H1 (cell line): ENCODE measurements at regions not wholly inside any gene's neighbourhood (a gene's known extent, or its start where the extent isn't known, plus 50 kb on each side); places are given as distances from the start of the nearest gene placed in this dataset.

Source experiments
- CTCF ChIA-PET: fragments of 300-600 bp; sonication (Branson Sonifier 250); formaldehyde crosslinking; loops from one replicate; lab custom pipeline; 2021; ENCODE audit not compliant: partially characterized antibody; lab: Charles Lee
- POLR2A ChIA-PET: fragments of 300-600 bp; sonication (Branson Sonifier 250); formaldehyde crosslinking; loops from one replicate; lab custom pipeline; 2021; ENCODE audit warnings: inconsistent platforms; ENCODE audit not compliant: partially characterized antibody; lab: Charles Lee
- DNase-seq, 2 experiments: peaks; one replicate each; pipeline versions ENCODE4 v3.0.0 to v3.0.0-alpha.2; 2010 to 2022; ENCODE audit warnings: low spot score in 2 of 2, low read depth in 1 of 2, mixed read lengths in 1 of 2
- FAIRE-seq: peaks from 2 replicates; lab custom pipeline; 2011; peaks lifted over from hg19 to GRCh38; lab: Jason Lieb, UNC
- H2AFZ ChIP-seq: 2 replicates; pipeline ENCODE4 v1.8.1; 2012; ENCODE audit warnings: low read length, inconsistent platforms
- H2AK5ac ChIP-seq: 2 replicates; pipeline ENCODE4 v1.6.1; 2013; ENCODE audit warnings: low read depth, low read length
- H2BK120ac ChIP-seq: replicated peaks from 2 replicates; pipeline ENCODE3; 2013; ENCODE audit warnings: low read depth, low read length, inconsistent platforms
- H2BK12ac ChIP-seq: 2 replicates; pipeline ENCODE4 v1.6.1; 2013; ENCODE audit warnings: low read depth, low read length
- H2BK15ac ChIP-seq: 2 replicates; pipeline ENCODE4 v1.6.1; 2013; ENCODE audit warnings: low read length
- H2BK20ac ChIP-seq: 2 replicates; pipeline ENCODE4 v1.6.1; 2013; ENCODE audit warnings: low read length
- H2BK5ac ChIP-seq: 2 replicates; pipeline ENCODE4 v1.6.1; 2013; ENCODE audit warnings: low read depth, low read length
- H3K14ac ChIP-seq: 2 replicates; pipeline ENCODE4 v1.6.1; 2013; ENCODE audit warnings: inconsistent platforms; ENCODE audit not compliant: insufficient read length
- H3K18ac ChIP-seq: 2 replicates; pipeline ENCODE4 v1.6.1; 2013; ENCODE audit warnings: low read length; ENCODE audit errors: extremely low read depth
- H3K23ac ChIP-seq: 2 replicates; pipeline ENCODE4 v1.6.1; 2013; ENCODE audit warnings: inconsistent platforms; ENCODE audit not compliant: insufficient read length
- H3K23me2 ChIP-seq: 2 replicates; pipeline ENCODE4 v1.6.1; 2013; ENCODE audit warnings: low read depth, low read length
- H3K27ac ChIP-seq: 2 replicates; pipeline ENCODE4 v1.6.1; 2011; ENCODE audit warnings: low read depth, low read length, inconsistent platforms
- H3K27me3 ChIP-seq, 4 experiments: replicated peaks in 1 of 4; 1 replicate in 1 of 4; 2 replicates in 3 of 4; pipeline versions ENCODE4 v1.6.1 to v1.8.1; 2011 to 2013; ENCODE audit warnings: low read length in 3 of 4, mild to moderate bottlenecking in 3 of 4, inconsistent platforms in 2 of 4, mixed read lengths in 2 of 4, moderate library complexity in 1 of 4; ENCODE audit not compliant: control insufficient read depth in 3 of 4, insufficient read depth in 3 of 4; ENCODE audit errors: extremely low read depth in 1 of 4
- H3K36me3 ChIP-seq, 4 experiments: 2 replicates each; pipeline versions ENCODE4 v1.6.1 to v1.8.1; 2011 to 2013; ENCODE audit warnings: mild to moderate bottlenecking in 4 of 4, low read length in 3 of 4, moderate library complexity in 2 of 4, control low read depth in 1 of 4, inconsistent platforms in 1 of 4; ENCODE audit not compliant: insufficient read depth in 4 of 4, control insufficient read depth in 2 of 4
- H3K4ac ChIP-seq: replicated peaks from 2 replicates; pipeline ENCODE3; 2013; ENCODE audit warnings: low read length, low read depth, mixed read lengths, inconsistent platforms; ENCODE audit not compliant: insufficient read length
- H3K4me1 ChIP-seq, 4 experiments: replicated peaks in 1 of 4; 1 replicate in 1 of 4; 2 replicates in 3 of 4; pipeline versions ENCODE4 v1.6.1 to v1.8.1; 2011 to 2013; ENCODE audit warnings: low read length in 3 of 4, inconsistent platforms in 2 of 4, mixed read lengths in 1 of 4; ENCODE audit not compliant: insufficient read depth in 4 of 4, control insufficient read depth in 3 of 4
- H3K4me2 ChIP-seq, 2 experiments: 2 replicates each; pipeline versions ENCODE4 v1.6.1 to v1.8.1; 2011 to 2013; ENCODE audit warnings: low read depth in 2 of 2, low read length in 2 of 2, control low read depth in 1 of 2, inconsistent platforms in 1 of 2, mild to moderate bottlenecking in 1 of 2; ENCODE audit not compliant: insufficient read depth in 1 of 2
- H3K4me3 ChIP-seq, 4 experiments: fragments of 200-600, 300-600 bp in 1 of 4; sonication (generic), shearing (Covaris generic), sonication (Bioruptor Twin) in 1 of 4; 2 replicates each; pipeline versions ENCODE4 v1.5.1 to v1.8.1; 2011 to 2016; ENCODE audit warnings: low read length in 4 of 4, low read depth in 3 of 4, control low read depth in 2 of 4, inconsistent platforms in 2 of 4, mild to moderate bottlenecking in 2 of 4, mixed read lengths in 1 of 4, moderate library complexity in 1 of 4; ENCODE audit not compliant: insufficient read depth in 2 of 4; ENCODE audit errors: extremely low read depth in 1 of 4
- H3K56ac ChIP-seq: replicated peaks from 2 replicates; pipeline ENCODE3; 2013; ENCODE audit warnings: low read depth, mild to moderate bottlenecking, mixed read lengths, low read length, inconsistent platforms; ENCODE audit not compliant: insufficient read length
- H3K79me1 ChIP-seq: 2 replicates; pipeline ENCODE4 v1.6.1; 2013; ENCODE audit warnings: low read depth, low read length, control low read depth
- H3K79me2 ChIP-seq, 2 experiments: 2 replicates each; pipeline versions ENCODE4 v1.6.1 to v1.8.1; 2012 to 2013; ENCODE audit warnings: low read length in 2 of 2, mild to moderate bottlenecking in 2 of 2, inconsistent platforms in 1 of 2; ENCODE audit not compliant: insufficient read depth in 2 of 2, control insufficient read depth in 1 of 2
- H3K9ac ChIP-seq, 4 experiments: replicated peaks in 1 of 4; 1 replicate in 1 of 4; 2 replicates in 3 of 4; pipeline versions ENCODE4 v1.6.1 to v1.8.1; 2011 to 2013; ENCODE audit warnings: low read depth in 3 of 4, low read length in 3 of 4, control low read depth in 2 of 4, mild to moderate bottlenecking in 2 of 4, moderate library complexity in 2 of 4, inconsistent platforms in 1 of 4; ENCODE audit errors: extremely low read depth in 1 of 4
- H3K9me3 ChIP-seq, 2 experiments: 2 replicates each; pipeline versions ENCODE4 v1.6.1 to v1.8.1; 2012 to 2013; ENCODE audit warnings: mild to moderate bottlenecking in 2 of 2, moderate library complexity in 2 of 2, control low read depth in 1 of 2, inconsistent platforms in 1 of 2, low read depth in 1 of 2, low read length in 1 of 2, mixed read lengths in 1 of 2; ENCODE audit not compliant: insufficient read depth in 2 of 2
- H4K20me1 ChIP-seq, 2 experiments: replicated peaks in 1 of 2; 2 replicates each; pipeline versions ENCODE3 to v1.8.1; 2011 to 2013; ENCODE audit warnings: inconsistent platforms in 2 of 2, low read length in 2 of 2, mild to moderate bottlenecking in 1 of 2; ENCODE audit not compliant: insufficient read depth in 2 of 2, control insufficient read depth in 1 of 2
- H4K5ac ChIP-seq: 2 replicates; pipeline ENCODE4 v1.6.1; 2013; ENCODE audit warnings: low read length, low read depth, mixed read lengths, inconsistent platforms; ENCODE audit not compliant: insufficient read length
- H4K8ac ChIP-seq: 2 replicates; pipeline ENCODE4 v1.8.0; 2013; ENCODE audit warnings: mild to moderate bottlenecking, moderate library complexity, low read length, inconsistent platforms; ENCODE audit not compliant: insufficient read depth; ENCODE audit errors: extremely low read depth
- H4K91ac ChIP-seq: replicated peaks from 2 replicates; pipeline ENCODE3; 2013; ENCODE audit warnings: low read length, mixed read lengths, inconsistent platforms; ENCODE audit not compliant: insufficient read length
- BACH1 ChIP-seq: IDR thresholded peaks from 2 replicates; pipeline ENCODE4 v1.6.1; 2012; ENCODE audit warnings: low read length, improper control_type of control experiment
- E2F6 ChIP-seq: IDR thresholded peaks from 2 replicates; pipeline ENCODE4 v1.6.1; 2012; ENCODE audit warnings: inconsistent platforms
- HDAC6 ChIP-seq: IDR thresholded peaks from one replicate; pipeline ENCODE4 v1.7.1; 2012; ENCODE audit warnings: low read depth, mild to moderate bottlenecking, inconsistent platforms, low read length, moderate library complexity
- JUND ChIP-seq: IDR thresholded peaks from 2 replicates; pipeline ENCODE4 v1.6.1; 2011; ENCODE audit warnings: mild to moderate bottlenecking, improper control_type of control experiment, low read length
- POLR2A ChIP-seq, 2 experiments: IDR thresholded peaks; 1 replicate in 1 of 2; 2 replicates in 1 of 2; pipeline ENCODE4 v1.6.1; 2011; ENCODE audit warnings: low read depth in 2 of 2, low read length in 2 of 2, mild to moderate bottlenecking in 2 of 2; ENCODE audit errors: control extremely low read depth in 1 of 2
- POLR2AphosphoS5 ChIP-seq: IDR thresholded peaks from 2 replicates; pipeline ENCODE4 v1.6.1; 2011; ENCODE audit warnings: low read depth, low read length
- RNF2 ChIP-seq: fragments of 200-900, 300-1000 bp; sonication (generic); IDR thresholded peaks from 2 replicates; pipeline ENCODE4 v1.7.1; 2016; ENCODE audit warnings: borderline replicate concordance, low read depth, mild to moderate bottlenecking, antibody characterized with exemption, low read length; ENCODE audit not compliant: poor library complexity, severe bottlenecking; ENCODE audit errors: missing control alignments
- RXRA ChIP-seq: IDR thresholded peaks from 2 replicates; pipeline ENCODE4 v1.6.1; 2011; ENCODE audit warnings: low read depth, mild to moderate bottlenecking, low read length, moderate library complexity; ENCODE audit not compliant: insufficient read depth
- SP1 ChIP-seq: IDR thresholded peaks from 2 replicates; pipeline ENCODE4 v1.6.1; 2011; ENCODE audit warnings: low read depth, low read length
- SP4 ChIP-seq: IDR thresholded peaks from 2 replicates; pipeline ENCODE4 v1.6.1; 2012; ENCODE audit warnings: low read length, inconsistent platforms
- WGBS, 2 experiments: shearing (Covaris generic) in 1 of 2; methylation state at CpG; one replicate each; pipeline versions ENCODE4 v1.1.6 to v1.1.7; 2013 to 2015; ENCODE audit warnings: low lambda C conversion rate in 2 of 2, mixed read lengths in 2 of 2, inconsistent platforms in 1 of 2, low coverage in 1 of 2, missing lambda C conversion rate in 1 of 2; ENCODE audit not compliant: insufficient replicate concordance in 2 of 2, insufficient coverage in 1 of 2, insufficient read length in 1 of 2; ENCODE audit errors: extremely low coverage in 1 of 2, missing lambda C conversion rate in 1 of 2; 5-methylcytosine and 5-hydroxymethylcytosine counted together

GRCh38 chrX:28039258-28039657, 58.0 kb upstream of the DCAF8L1 start:
- no peak overlapping the region for H3K14ac ChIP-seq
- H3K79me2 ChIP-seq, result no peaks in the 10 kb centered on the region
- no peak overlapping the region for H3K23ac ChIP-seq
- no peak overlapping the region for H3K56ac ChIP-seq
- no peak overlapping the region for H3K4me2 ChIP-seq
- H4K5ac ChIP-seq, result no peak overlapping the region
- no peak overlapping the region for H2AFZ ChIP-seq
- H2BK5ac ChIP-seq, result no peak overlapping the region
- no peak overlapping the region for H3K4me3 ChIP-seq
- H4K8ac ChIP-seq, result no peak overlapping the region
- DNase-seq (no peak), FAIRE-seq (no peak)
- H3K36me3 ChIP-seq, result no peaks in the 10 kb centered on the region
- no peak overlapping the region for H3K18ac ChIP-seq
- no peak overlapping the region for H2BK15ac ChIP-seq
- H3K4me1 ChIP-seq, result no peaks in the 10 kb centered on the region
- H2BK120ac ChIP-seq, result no peak overlapping the region
- ChIA-PET POLR2A (no interaction called here), CTCF (no interaction called here)
- no peak overlapping the region for H3K9ac ChIP-seq
- H3K79me1 ChIP-seq, result no peaks in the 10 kb centered on the region
- H4K20me1 ChIP-seq, result no peaks in the 10 kb centered on the region
- H2BK20ac ChIP-seq, result no peak overlapping the region
- H3K4ac ChIP-seq, result no peak overlapping the region
- no peaks in the 10 kb centered on the region; a peak in 1 of 4 replicates for H3K9me3 ChIP-seq
- H2AK5ac ChIP-seq, result no peak overlapping the region
- H3K27ac ChIP-seq, result no peak overlapping the region
- no peak overlapping the region for H4K91ac ChIP-seq
- H3K23me2 ChIP-seq, result no peaks in the 10 kb centered on the region
- no peak overlapping the region for H2BK12ac ChIP-seq
- 95% methylated on average over 4 of the region's 8 CpGs; no CpG with 5 or more reads in 1 of the 2 experiments for WGBS, 2 experiments
- no peaks in the 10 kb centered on the region for H3K27me3 ChIP-seq
- TF ChIP-seq RXRA, result no peak
- no peak for TF ChIP-seq HDAC6
- no peak for TF ChIP-seq POLR2A (IDR thresholded peaks at IDR 0.05; ENCODE audit: control extremely low read depth in 1 of 2, low read depth in 2 of 2, low read length in 2 of 2)
- no peak for TF ChIP-seq SP1
- TF ChIP-seq BACH1, result no peak
- no peak for TF ChIP-seq E2F6
- no peak for TF ChIP-seq JUND
- TF ChIP-seq SP4, result no peak
- TF ChIP-seq POLR2AphosphoS5, result no peak
- TF ChIP-seq RNF2, result no peak
